Thyroid gland (tissue), 4 donors: ENCODE measurements at regions not wholly inside any gene's neighbourhood (a gene's known extent, or its start where the extent isn't known, plus 50 kb on each side); places are given as distances from the start of the nearest gene placed in this dataset.

ENCODE experiments used
- DNase-seq, 2 donors: peaks; one replicate each; pipeline ENCODE4 v3.0.0-alpha.2; 2019
- H3K27ac ChIP-seq, 3 donors: fragments of 200-600 bp; sonication (generic); 1 replicate in 2 of 3; 2 replicates in 1 of 3; pipeline ENCODE4 v1.5.1; 2016 to 2019; ENCODE audit warnings: mild to moderate bottlenecking in 1 of 3, moderate library complexity in 1 of 3
- H3K27me3 ChIP-seq: fragments of 200-600 bp; sonication (generic); one replicate; pipeline ENCODE4 v1.5.1; 2019
- H3K36me3 ChIP-seq, 2 donors: fragments of 200-600 bp; sonication (generic); one replicate each; pipeline ENCODE4 v1.5.1; 2016 to 2019
- H3K4me1 ChIP-seq, 2 donors: fragments of 200-600 bp; sonication (generic); one replicate each; pipeline ENCODE4 v1.5.1; 2017 to 2019
- H3K4me3 ChIP-seq, 3 donors: fragments of 200-600 bp; sonication (generic); replicated peaks in 1 of 3; 1 replicate in 2 of 3; 2 replicates in 1 of 3; pipeline ENCODE4 v1.5.1; 2016; ENCODE audit warnings: mild to moderate bottlenecking in 1 of 3
- H3K9me3 ChIP-seq: fragments of 200-600 bp; sonication (generic); one replicate; pipeline ENCODE4 v1.5.1; 2017
- CTCF ChIP-seq, 6 experiments: fragments of 200-600 bp in 3 of 6; fragments of 450-650 bp in 3 of 6; sonication (generic) in 3 of 6; IDR thresholded peaks; one replicate each; pipeline ENCODE4 v1.5.1; 2016 to 2019; ENCODE audit warnings: antibody characterized with exemption in 6 of 6, mild to moderate bottlenecking in 2 of 6, inconsistent platforms in 1 of 6, moderate library complexity in 1 of 6
- POLR2A ChIP-seq, 2 donors: fragments of 450-650 bp; IDR thresholded peaks; one replicate each; pipeline ENCODE4 v1.6.1; 2017; ENCODE audit warnings: antibody characterized with exemption in 2 of 2, mild to moderate bottlenecking in 2 of 2, moderate library complexity in 1 of 2
- WGBS, 2 donors: methylation state at CpG; one replicate each; pipeline ENCODE4 v1.1.5; 2017; 5-methylcytosine and 5-hydroxymethylcytosine counted together
- intact Hi-C: fragments of 100-400 bp; cut with DNase I; formaldehyde crosslinking; loops from one replicate; pipeline ENCODE4 v1.15.1; 2023

- no peak overlapping the region for H3K27ac ChIP-seq
- no peaks in the 10 kb centered on the region for H3K4me1 ChIP-seq
- intact Hi-C loops, result no loop called here
- WGBS, 2 donors, result 69 to 72% methylated on average over 3 of the region's 3 CpGs
- H3K9me3 ChIP-seq, result no peaks in the 10 kb centered on the region
- no peak for DNase-seq
- TF ChIP-seq CTCF (IDR thresholded peaks at IDR 0.05) (no peak), POLR2A (IDR thresholded peaks at IDR 0.05) (no peak)
- H3K27me3 ChIP-seq, result no peaks in the 10 kb centered on the region
- H3K36me3 ChIP-seq, result no peaks in the 10 kb centered on the region
- H3K4me3 ChIP-seq, result no peak overlapping the region
Measured at GRCh38 chr2:58769864-58770234, 528.7 kb upstream of the FANCL start.

- H3K4me1 ChIP-seq, result no peaks in the 10 kb centered on the region
- 69 to 74% methylated on average over 14 of the region's 14 CpGs for WGBS, 2 donors
- no peak overlapping the region for H3K27ac ChIP-seq
- no peaks in the 10 kb centered on the region for H3K36me3 ChIP-seq
- no peaks in the 10 kb centered on the region for H3K9me3 ChIP-seq
- H3K27me3 ChIP-seq, result no peaks in the 10 kb centered on the region
- DNase-seq, result no peak
- H3K4me3 ChIP-seq, result no peak overlapping the region
- TF ChIP-seq POLR2A (IDR thresholded peaks at IDR 0.05) (no peak), CTCF (IDR thresholded peaks at IDR 0.05) (no peak)
- intact Hi-C loops, result no loop called here
Measured at GRCh38 chr2:58769111-58769863, 528.2 kb upstream of the FANCL start.

GRCh38 chr2:58768715-58769080 is 527.6 kb upstream of the FANCL start:
- H3K36me3 ChIP-seq, result no peaks in the 10 kb centered on the region
- no peak overlapping the region for H3K4me3 ChIP-seq
- no peak overlapping the region for H3K27ac ChIP-seq
- no peaks in the 10 kb centered on the region for H3K27me3 ChIP-seq
- no peak for DNase-seq
- no peaks in the 10 kb centered on the region for H3K9me3 ChIP-seq
- TF ChIP-seq CTCF (IDR thresholded peaks at IDR 0.05) (no peak), POLR2A (IDR thresholded peaks at IDR 0.05) (no peak)
- 81 to 90% methylated on average over 4 of the region's 4 CpGs for WGBS, 2 donors
- intact Hi-C loops, result no loop called here
- no peaks in the 10 kb centered on the region for H3K4me1 ChIP-seq

GRCh38 chr2:58767828-58768714 is 526.9 kb upstream of the FANCL start:
- Histone ChIP-seq H3K27me3 (no peaks in the 10 kb centered on the region), H3K27ac (no peak overlapping the region), H3K4me3 (no peak overlapping the region), H3K4me1 (no peaks in the 10 kb centered on the region), H3K36me3 (no peaks in the 10 kb centered on the region), H3K9me3 (no peaks in the 10 kb centered on the region)
- TF ChIP-seq POLR2A (IDR thresholded peaks at IDR 0.05) (no peak), CTCF (IDR thresholded peaks at IDR 0.05) (no peak)
- 66 to 74% methylated on average over 10 of the region's 10 CpGs for WGBS, 2 donors
- DNase-seq, result no peak
- intact Hi-C loops, result no loop called here
